ENCODE measurements at regions not wholly inside any gene's neighbourhood (a gene's known extent, or its start where the extent isn't known, plus 50 kb on each side); places are given as distances from the start of the nearest gene placed in this dataset.

GRCh38 chr1:228938537-228938901 lies 203.2 kb downstream of the RHOU start:
- Histone ChIP-seq H3K4me3 (no peak overlapping the region), H3K27me3 (no peaks in the 10 kb centered on the region), H3K9me2 (replicated peaks; ENCODE audit: insufficient read depth) (no peaks in the 10 kb centered on the region), H3K4me2 (no peak overlapping the region), H3K9me3 (ENCODE audit: low read depth) (no peaks in the 10 kb centered on the region), H4K20me1 (ENCODE audit: insufficient read depth, poor library complexity, severe bottlenecking) (no peaks in the 10 kb centered on the region), H3K36me3 (replicated peaks; ENCODE audit: insufficient read depth, low read depth) (no peaks in the 10 kb centered on the region), H3K4me1 (ENCODE audit: insufficient read depth) (peaks cover 38% of the 10 kb centered on the region), H3K79me2 (no peaks in the 10 kb centered on the region), H3K27ac (peak overlapping the region; percentile 28), H2AFZ (peak overlapping the region; percentile 12)
- no peak for DNase-seq (ENCODE audit: low spot score)
- 80% methylated on average over 8 of the region's 8 CpGs for whole genome bisulfite sequencing (ENCODE audit: low lambda C conversion rate, missing lambda C conversion rate)
- TF ChIP-seq EZH2phosphoT487 (IDR thresholded peaks at IDR 0.05; ENCODE audit: low read depth, severe bottlenecking, unreplicated experiment) (no peak), EZH2 (IDR thresholded peaks at IDR 0.05; ENCODE audit: borderline replicate concordance) (no peak)
- TF ChIP-seq, protein P1, sequence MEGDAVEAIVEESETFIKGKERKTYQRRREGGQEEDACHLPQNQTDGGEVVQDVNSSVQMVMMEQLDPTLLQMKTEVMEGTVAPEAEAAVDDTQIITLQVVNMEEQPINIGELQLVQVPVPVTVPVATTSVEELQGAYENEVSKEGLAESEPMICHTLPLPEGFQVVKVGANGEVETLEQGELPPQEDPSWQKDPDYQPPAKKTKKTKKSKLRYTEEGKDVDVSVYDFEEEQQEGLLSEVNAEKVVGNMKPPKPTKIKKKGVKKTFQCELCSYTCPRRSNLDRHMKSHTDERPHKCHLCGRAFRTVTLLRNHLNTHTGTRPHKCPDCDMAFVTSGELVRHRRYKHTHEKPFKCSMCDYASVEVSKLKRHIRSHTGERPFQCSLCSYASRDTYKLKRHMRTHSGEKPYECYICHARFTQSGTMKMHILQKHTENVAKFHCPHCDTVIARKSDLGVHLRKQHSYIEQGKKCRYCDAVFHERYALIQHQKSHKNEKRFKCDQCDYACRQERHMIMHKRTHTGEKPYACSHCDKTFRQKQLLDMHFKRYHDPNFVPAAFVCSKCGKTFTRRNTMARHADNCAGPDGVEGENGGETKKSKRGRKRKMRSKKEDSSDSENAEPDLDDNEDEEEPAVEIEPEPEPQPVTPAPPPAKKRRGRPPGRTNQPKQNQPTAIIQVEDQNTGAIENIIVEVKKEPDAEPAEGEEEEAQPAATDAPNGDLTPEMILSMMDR (IDR thresholded peaks at IDR 0.05; ENCODE audit: poor library complexity) = no peak

GRCh38 chr1:228939001-228939691 lies 203.9 kb downstream of the RHOU start:
- H3K4me3 ChIP-seq = no peak overlapping the region
- 92% methylated on average over 6 of the region's 6 CpGs for WGBS (ENCODE audit: low lambda C conversion rate, missing lambda C conversion rate)
- H3K36me3 ChIP-seq (replicated peaks; ENCODE audit: insufficient read depth, low read depth) = no peaks in the 10 kb centered on the region
- no peaks in the 10 kb centered on the region for H3K27me3 ChIP-seq
- H3K27ac ChIP-seq = no peak overlapping the region
- peaks cover 32% of the 10 kb centered on the region for H3K4me1 ChIP-seq (ENCODE audit: insufficient read depth)
- no peaks in the 10 kb centered on the region for H3K9me3 ChIP-seq (ENCODE audit: low read depth)
- no peak overlapping the region for H2AFZ ChIP-seq
- H3K4me2 ChIP-seq = no peak overlapping the region
- no peaks in the 10 kb centered on the region for H4K20me1 ChIP-seq (ENCODE audit: insufficient read depth, poor library complexity, severe bottlenecking)
- TF ChIP-seq EZH2 (IDR thresholded peaks at IDR 0.05; ENCODE audit: borderline replicate concordance) (no peak), EZH2phosphoT487 (IDR thresholded peaks at IDR 0.05; ENCODE audit: low read depth, severe bottlenecking, unreplicated experiment) (no peak)
- TF ChIP-seq, protein P1 (IDR thresholded peaks at IDR 0.05; ENCODE audit: poor library complexity) = no peak
- DNase-seq (ENCODE audit: low spot score) = no peak
- H3K79me2 ChIP-seq = no peaks in the 10 kb centered on the region
- H3K9me2 ChIP-seq (replicated peaks; ENCODE audit: insufficient read depth) = no peaks in the 10 kb centered on the region

DNA sequence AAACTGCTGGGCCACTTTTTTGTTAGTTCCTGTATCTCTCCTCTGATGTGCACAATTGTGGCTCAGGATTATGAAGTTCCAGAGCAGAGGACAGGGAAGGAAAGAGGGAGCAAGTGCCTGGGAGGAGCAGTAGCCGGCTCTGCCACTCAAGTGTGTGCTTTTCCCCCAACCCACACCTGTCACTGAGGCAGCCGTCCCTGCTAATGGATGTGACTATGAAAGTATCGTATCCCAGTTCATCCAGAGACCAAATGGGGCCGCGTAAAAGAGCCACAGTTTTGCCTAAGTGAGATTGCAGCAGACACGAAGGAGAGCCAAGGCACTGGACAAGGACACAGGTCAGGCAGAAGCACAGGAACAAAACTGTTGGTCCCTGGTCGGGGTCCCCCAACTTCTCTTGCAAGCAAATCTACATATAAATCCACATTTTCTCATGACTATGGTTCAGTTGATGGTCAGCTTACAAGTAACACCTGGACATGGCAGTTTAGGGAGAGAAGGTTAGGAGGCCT lies 204.7 kb downstream of the RHOU start:
- WGBS (ENCODE audit: low lambda C conversion rate, missing lambda C conversion rate) = 92% methylated on average over 7 of the region's 7 CpGs
- no peak overlapping the region for H3K27ac ChIP-seq

More for the DNA sequence above, 204.7 kb downstream of the RHOU start:
- no peak overlapping the region for H2AFZ ChIP-seq
- no peak overlapping the region for H3K4me3 ChIP-seq
- H3K27me3 ChIP-seq = no peaks in the 10 kb centered on the region
- no peaks in the 10 kb centered on the region for H3K79me2 ChIP-seq
- DNase-seq (ENCODE audit: low spot score) = no peak
- no peak overlapping the region for H3K4me2 ChIP-seq
- peaks cover 24% of the 10 kb centered on the region for H3K4me1 ChIP-seq (ENCODE audit: insufficient read depth)
- TF ChIP-seq, protein P1 (IDR thresholded peaks at IDR 0.05; ENCODE audit: poor library complexity) = no peak
- TF ChIP-seq EZH2phosphoT487 (IDR thresholded peaks at IDR 0.05; ENCODE audit: low read depth, severe bottlenecking, unreplicated experiment) = no peak
- H4K20me1 ChIP-seq (ENCODE audit: insufficient read depth, poor library complexity, severe bottlenecking) = no peaks in the 10 kb centered on the region
- H3K9me3 ChIP-seq (ENCODE audit: low read depth) = no peaks in the 10 kb centered on the region
- H3K36me3 ChIP-seq (replicated peaks; ENCODE audit: insufficient read depth, low read depth) = no peaks in the 10 kb centered on the region
- H3K9me2 ChIP-seq (replicated peaks; ENCODE audit: insufficient read depth) = no peaks in the 10 kb centered on the region

Measured in hepatocyte (in vitro differentiated cells).